ENCODE measurements at regions not wholly inside any gene's neighbourhood (a gene's known extent, or its start where the extent isn't known, plus 50 kb on each side); places are given as distances from the start of the nearest gene placed in this dataset.

- TF ChIP-seq CTCF (IDR thresholded peaks at IDR 0.05; ENCODE audit: low read depth, low read length), result no peak
- H3K4me3 ChIP-seq (ENCODE audit: low read depth, low read length), result no peak overlapping the region
These were observed 113.4 kb upstream of the ZBTB40 start for GRCh38 chr1:22338071-22338765.

GRCh38 chr1:22339237-22339636 is 112.4 kb upstream of the ZBTB40 start:
- H3K4me3 ChIP-seq (ENCODE audit: low read depth, low read length), result no peak overlapping the region
- TF ChIP-seq CTCF (IDR thresholded peaks at IDR 0.05; ENCODE audit: low read depth, low read length), result no peak

GRCh38 chr1:22340066-22340465 is 111.6 kb upstream of the ZBTB40 start:
- no peak overlapping the region for H3K4me3 ChIP-seq (ENCODE audit: low read depth, low read length)
- no peak for TF ChIP-seq CTCF (IDR thresholded peaks at IDR 0.05; ENCODE audit: low read depth, low read length)

GRCh38 chr1:22340873-22341272 is 110.8 kb upstream of the ZBTB40 start:
- no peak for TF ChIP-seq CTCF (IDR thresholded peaks at IDR 0.05; ENCODE audit: low read depth, low read length)
- H3K4me3 ChIP-seq (ENCODE audit: low read depth, low read length), result no peak overlapping the region

- H3K4me3 ChIP-seq (ENCODE audit: low read depth, low read length), result no peak overlapping the region
- TF ChIP-seq CTCF (IDR thresholded peaks at IDR 0.05; ENCODE audit: low read depth, low read length), result no peak
These were observed 109.7 kb upstream of the ZBTB40 start for GRCh38 chr1:22341791-22342605.

GRCh38 chr1:22342734-22343191 is 108.9 kb upstream of the ZBTB40 start:
- H3K4me3 ChIP-seq (ENCODE audit: low read depth, low read length), result no peak overlapping the region
- no peak for TF ChIP-seq CTCF (IDR thresholded peaks at IDR 0.05; ENCODE audit: low read depth, low read length)
